ENCODE measurements at regions not wholly inside any gene's neighbourhood (a gene's known extent, or its start where the extent isn't known, plus 50 kb on each side); places are given as distances from the start of the nearest gene placed in this dataset.

DNA sequence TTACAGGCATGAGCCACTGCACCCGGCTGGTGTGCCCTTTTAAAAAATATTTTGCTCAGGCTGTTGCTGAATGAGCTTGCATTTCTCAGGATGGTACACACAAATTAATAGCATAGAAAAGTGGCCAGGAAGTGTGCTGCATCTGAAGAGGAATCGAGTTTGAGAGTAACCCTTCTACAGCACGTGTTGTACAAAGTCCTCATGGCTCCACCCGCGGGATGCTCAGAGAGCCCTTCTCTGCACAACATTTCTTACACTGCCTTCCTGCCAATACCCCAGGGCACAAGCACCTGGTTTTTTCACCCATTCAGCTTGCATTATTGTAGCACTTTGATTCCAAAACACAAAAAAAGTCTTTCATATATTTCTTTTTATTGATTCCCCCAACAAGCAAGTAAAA, 90.1 kb upstream of the NEDD4L start:
- Histone ChIP-seq H3K4me3 (ENCODE audit: low read depth in 2 of 2, low read length in 2 of 2) (no peak overlapping the region), H3K27me3 (ENCODE audit: control insufficient read depth, insufficient read depth, low read length) (no peaks in the 10 kb centered on the region), H3K27ac (ENCODE audit: low read length) (no peak overlapping the region), H3K36me3 (ENCODE audit: control insufficient read depth, insufficient read depth, low read length) (no peaks in the 10 kb centered on the region; the same call in 1 of the 2 replicates), H3K9me3 (ENCODE audit: control insufficient read depth, insufficient read depth, low read depth, low read length) (no peaks in the 10 kb centered on the region), H3K4me1 (ENCODE audit: control insufficient read depth, insufficient read depth, low read length) (no peaks in the 10 kb centered on the region)
- in situ Hi-C loops (cut with HindIII; ENCODE audit: low pct_unique_long_range_greater_than_20kb, low sequenced_read_pairs) = no loop called here
- ATAC-seq (no peak), DNase-seq (ENCODE audit: low read depth, low spot score) (no peak)
- ChIA-PET CTCF (no interaction called here), POLR2A (no interaction called here)
- TF ChIP-seq, protein P1, sequence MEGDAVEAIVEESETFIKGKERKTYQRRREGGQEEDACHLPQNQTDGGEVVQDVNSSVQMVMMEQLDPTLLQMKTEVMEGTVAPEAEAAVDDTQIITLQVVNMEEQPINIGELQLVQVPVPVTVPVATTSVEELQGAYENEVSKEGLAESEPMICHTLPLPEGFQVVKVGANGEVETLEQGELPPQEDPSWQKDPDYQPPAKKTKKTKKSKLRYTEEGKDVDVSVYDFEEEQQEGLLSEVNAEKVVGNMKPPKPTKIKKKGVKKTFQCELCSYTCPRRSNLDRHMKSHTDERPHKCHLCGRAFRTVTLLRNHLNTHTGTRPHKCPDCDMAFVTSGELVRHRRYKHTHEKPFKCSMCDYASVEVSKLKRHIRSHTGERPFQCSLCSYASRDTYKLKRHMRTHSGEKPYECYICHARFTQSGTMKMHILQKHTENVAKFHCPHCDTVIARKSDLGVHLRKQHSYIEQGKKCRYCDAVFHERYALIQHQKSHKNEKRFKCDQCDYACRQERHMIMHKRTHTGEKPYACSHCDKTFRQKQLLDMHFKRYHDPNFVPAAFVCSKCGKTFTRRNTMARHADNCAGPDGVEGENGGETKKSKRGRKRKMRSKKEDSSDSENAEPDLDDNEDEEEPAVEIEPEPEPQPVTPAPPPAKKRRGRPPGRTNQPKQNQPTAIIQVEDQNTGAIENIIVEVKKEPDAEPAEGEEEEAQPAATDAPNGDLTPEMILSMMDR (IDR thresholded peaks at IDR 0.05) = no peak
- TF ChIP-seq, protein P2, sequence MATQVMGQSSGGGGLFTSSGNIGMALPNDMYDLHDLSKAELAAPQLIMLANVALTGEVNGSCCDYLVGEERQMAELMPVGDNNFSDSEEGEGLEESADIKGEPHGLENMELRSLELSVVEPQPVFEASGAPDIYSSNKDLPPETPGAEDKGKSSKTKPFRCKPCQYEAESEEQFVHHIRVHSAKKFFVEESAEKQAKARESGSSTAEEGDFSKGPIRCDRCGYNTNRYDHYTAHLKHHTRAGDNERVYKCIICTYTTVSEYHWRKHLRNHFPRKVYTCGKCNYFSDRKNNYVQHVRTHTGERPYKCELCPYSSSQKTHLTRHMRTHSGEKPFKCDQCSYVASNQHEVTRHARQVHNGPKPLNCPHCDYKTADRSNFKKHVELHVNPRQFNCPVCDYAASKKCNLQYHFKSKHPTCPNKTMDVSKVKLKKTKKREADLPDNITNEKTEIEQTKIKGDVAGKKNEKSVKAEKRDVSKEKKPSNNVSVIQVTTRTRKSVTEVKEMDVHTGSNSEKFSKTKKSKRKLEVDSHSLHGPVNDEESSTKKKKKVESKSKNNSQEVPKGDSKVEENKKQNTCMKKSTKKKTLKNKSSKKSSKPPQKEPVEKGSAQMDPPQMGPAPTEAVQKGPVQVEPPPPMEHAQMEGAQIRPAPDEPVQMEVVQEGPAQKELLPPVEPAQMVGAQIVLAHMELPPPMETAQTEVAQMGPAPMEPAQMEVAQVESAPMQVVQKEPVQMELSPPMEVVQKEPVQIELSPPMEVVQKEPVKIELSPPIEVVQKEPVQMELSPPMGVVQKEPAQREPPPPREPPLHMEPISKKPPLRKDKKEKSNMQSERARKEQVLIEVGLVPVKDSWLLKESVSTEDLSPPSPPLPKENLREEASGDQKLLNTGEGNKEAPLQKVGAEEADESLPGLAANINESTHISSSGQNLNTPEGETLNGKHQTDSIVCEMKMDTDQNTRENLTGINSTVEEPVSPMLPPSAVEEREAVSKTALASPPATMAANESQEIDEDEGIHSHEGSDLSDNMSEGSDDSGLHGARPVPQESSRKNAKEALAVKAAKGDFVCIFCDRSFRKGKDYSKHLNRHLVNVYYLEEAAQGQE (IDR thresholded peaks at IDR 0.05; ENCODE audit: insufficient read depth in 1 of 2, low read depth in 2 of 2, low read length in 1 of 2) = no peak
- TF ChIP-seq SIN3A (IDR thresholded peaks at IDR 0.05; ENCODE audit: borderline replicate concordance, insufficient read depth, low read depth, low read length) (no peak), POLR2AphosphoS5 (IDR thresholded peaks at IDR 0.05; ENCODE audit: low read depth, low read length) (no peak), TCF7L2 (IDR thresholded peaks at IDR 0.05; ENCODE audit: low read depth, low read length) (no peak)
- no TSS peak for BruUV-seq (replicated peaks)
- intact Hi-C loops (cut with micrococcal nuclease; ENCODE audit: unreplicated experiment) = no loop called here

GRCh38 chr18:57951999-57952774, 91.8 kb upstream of the NEDD4L start:
- no peaks in the 10 kb centered on the region for H3K4me1 ChIP-seq (ENCODE audit: control insufficient read depth, insufficient read depth, low read length)
- no peaks in the 10 kb centered on the region for H3K9me3 ChIP-seq (ENCODE audit: control insufficient read depth, insufficient read depth, low read depth, low read length)
- ATAC-seq (no peak), DNase-seq (ENCODE audit: low read depth, low spot score) (no peak)
- intact Hi-C loops (cut with micrococcal nuclease; ENCODE audit: unreplicated experiment) = no loop called here
- H3K27ac ChIP-seq (ENCODE audit: low read length) = no peak overlapping the region
- no peaks in the 10 kb centered on the region for H3K27me3 ChIP-seq (ENCODE audit: control insufficient read depth, insufficient read depth, low read length)
- no peak overlapping the region for H3K4me3 ChIP-seq (ENCODE audit: low read depth in 2 of 2, low read length in 2 of 2)
- ChIA-PET CTCF (no interaction called here), POLR2A (no interaction called here)
- BruUV-seq (replicated peaks) = no TSS peak
- TF ChIP-seq, protein P1 (IDR thresholded peaks at IDR 0.05) = no peak
- TF ChIP-seq TCF7L2 (IDR thresholded peaks at IDR 0.05; ENCODE audit: low read depth, low read length) (no peak), POLR2AphosphoS5 (IDR thresholded peaks at IDR 0.05; ENCODE audit: low read depth, low read length) (no peak), SIN3A (IDR thresholded peaks at IDR 0.05; ENCODE audit: borderline replicate concordance, insufficient read depth, low read depth, low read length) (no peak)
- TF ChIP-seq, protein P2 (IDR thresholded peaks at IDR 0.05; ENCODE audit: insufficient read depth in 1 of 2, low read depth in 2 of 2, low read length in 1 of 2) = no peak
- no peaks in the 10 kb centered on the region; the same call in 1 of the 2 replicates for H3K36me3 ChIP-seq (ENCODE audit: control insufficient read depth, insufficient read depth, low read length)
- in situ Hi-C loops (cut with HindIII; ENCODE audit: low pct_unique_long_range_greater_than_20kb, low sequenced_read_pairs) = no loop called here

Measured in Panc1 (cell line).